ENCODE measurements at regions not wholly inside any gene's neighbourhood (a gene's known extent, or its start where the extent isn't known, plus 50 kb on each side); places are given as distances from the start of the nearest gene placed in this dataset.
"Not testable (repeated sequence)": the region's sequence is repeated elsewhere in the genome, so short reads cannot be mapped to it uniquely, and the experiment has no call there.

- not testable (repeated sequence) for DNase-seq (ENCODE audit: low read depth in 4 of 4, low spot score in 3 of 4)
Observed at GRCh38 chr6:74255007-74255406, 559.0 kb downstream of the CD109 start.

- DNase-seq (ENCODE audit: low read depth in 4 of 4, low spot score in 3 of 4) = not testable (repeated sequence)
Observed at GRCh38 chr6:74254147-74254546, 558.1 kb downstream of the CD109 start.

- DNase-seq (ENCODE audit: low read depth in 4 of 4, low spot score in 3 of 4) = no peak
Observed at GRCh38 chr6:74253261-74253660, 557.3 kb downstream of the CD109 start.

GRCh38 chr6:74250161-74250818 lies 554.3 kb downstream of the CD109 start:
- no peak for DNase-seq (ENCODE audit: low read depth in 4 of 4, low spot score in 3 of 4)

- no peak for DNase-seq (ENCODE audit: low read depth in 4 of 4, low spot score in 3 of 4)
Observed at GRCh38 chr6:74249658-74250057, 553.7 kb downstream of the CD109 start.

GRCh38 chr6:74248966-74249365 lies 553.0 kb downstream of the CD109 start:
- no peak for DNase-seq (ENCODE audit: low read depth in 4 of 4, low spot score in 3 of 4)

GRCh38 chr6:74222768-74223333 lies 526.8 kb downstream of the CD109 start:
- DNase-seq (ENCODE audit: low read depth in 4 of 4, low spot score in 3 of 4) = no peak

- DNase-seq (ENCODE audit: low read depth in 4 of 4, low spot score in 3 of 4) = no peak
Observed at GRCh38 chr6:74213995-74214394, 518.0 kb downstream of the CD109 start.

- no peak for DNase-seq (ENCODE audit: low read depth in 4 of 4, low spot score in 3 of 4)
Observed at GRCh38 chr6:74208239-74208638, 512.2 kb downstream of the CD109 start.

GRCh38 chr6:74199215-74199915 lies 503.4 kb downstream of the CD109 start:
- DNase-seq (ENCODE audit: low read depth in 4 of 4, low spot score in 3 of 4) = no peak

- no peak for DNase-seq (ENCODE audit: low read depth in 4 of 4, low spot score in 3 of 4)
Observed at GRCh38 chr6:74197310-74197709, 501.3 kb downstream of the CD109 start.

GRCh38 chr6:74187811-74188210 lies 491.8 kb downstream of the CD109 start:
- no peak for DNase-seq (ENCODE audit: low read depth in 4 of 4, low spot score in 3 of 4)

- DNase-seq (ENCODE audit: low read depth in 4 of 4, low spot score in 3 of 4) = no peak
Observed at GRCh38 chr6:74182992-74183391, 487.0 kb downstream of the CD109 start.

GRCh38 chr6:74181471-74181870 lies 485.5 kb downstream of the CD109 start:
- no peak for DNase-seq (ENCODE audit: low read depth in 4 of 4, low spot score in 3 of 4)

GRCh38 chr6:74177506-74177905 lies 481.5 kb downstream of the CD109 start:
- DNase-seq (ENCODE audit: low read depth in 4 of 4, low spot score in 3 of 4) = no peak

- DNase-seq (ENCODE audit: low read depth in 4 of 4, low spot score in 3 of 4) = not testable (repeated sequence)
Observed at GRCh38 chr6:74170550-74170949, 474.5 kb downstream of the CD109 start.

- DNase-seq (ENCODE audit: low read depth in 4 of 4, low spot score in 3 of 4) = no peak
Observed at GRCh38 chr6:74170118-74170517, 474.1 kb downstream of the CD109 start.

- no peak for DNase-seq (ENCODE audit: low read depth in 4 of 4, low spot score in 3 of 4)
Observed at GRCh38 chr6:74167976-74168375, 472.0 kb downstream of the CD109 start.

- no peak for DNase-seq (ENCODE audit: low read depth in 4 of 4, low spot score in 3 of 4)
Observed at GRCh38 chr6:74167511-74167910, 471.5 kb downstream of the CD109 start.

- DNase-seq (ENCODE audit: low read depth in 4 of 4, low spot score in 3 of 4) = no peak
Observed at GRCh38 chr6:74166849-74167248, 470.8 kb downstream of the CD109 start.

- no peak for DNase-seq (ENCODE audit: low read depth in 4 of 4, low spot score in 3 of 4)
Observed at GRCh38 chr6:74161380-74161779, 465.4 kb downstream of the CD109 start.

- no peak for DNase-seq (ENCODE audit: low read depth in 4 of 4, low spot score in 3 of 4)
Observed at GRCh38 chr6:74152096-74152675, 456.2 kb downstream of the CD109 start.
